GM12873 (cell line): ENCODE measurements at regions not wholly inside any gene's neighbourhood (a gene's known extent, or its start where the extent isn't known, plus 50 kb on each side); places are given as distances from the start of the nearest gene placed in this dataset.

Experiments used
- CTCF ChIP-seq: IDR thresholded peaks from 2 replicates; pipeline ENCODE4 v1.5.1; 2012; ENCODE audit warnings: low read depth, mild to moderate bottlenecking, moderate library complexity, low read length, control low read depth; ENCODE audit not compliant: insufficient read depth; ENCODE audit errors: missing control alignments

- TF ChIP-seq CTCF = no peak
Observed at GRCh38 chr10:109215291-109216075, 707.8 kb downstream of the XPNPEP1 start.

GRCh38 chr10:109207361-109207760 is 716.0 kb downstream of the XPNPEP1 start:
- TF ChIP-seq CTCF = no peak

GRCh38 chr10:109205929-109206585 is 717.3 kb downstream of the XPNPEP1 start:
- TF ChIP-seq CTCF = no peak

- TF ChIP-seq CTCF = no peak
Observed at GRCh38 chr10:109203646-109204353, 719.5 kb downstream of the XPNPEP1 start.

GRCh38 chr10:109202111-109202510 is 721.2 kb downstream of the XPNPEP1 start:
- TF ChIP-seq CTCF = no peak

GRCh38 chr10:109200646-109201045 is 722.7 kb downstream of the XPNPEP1 start:
- TF ChIP-seq CTCF = no peak

GRCh38 chr10:109191823-109192222 is 731.5 kb downstream of the XPNPEP1 start:
- no peak for TF ChIP-seq CTCF
